Thoracic aorta (tissue), 2 donors: ENCODE measurements at regions not wholly inside any gene's neighbourhood (a gene's known extent, or its start where the extent isn't known, plus 50 kb on each side); places are given as distances from the start of the nearest gene placed in this dataset.

Source experiments
- ATAC-seq: fragments of 150-250 bp; one replicate; pipeline ENCODE4 v1.8.0; 2017; ENCODE audit warnings: low read depth; ENCODE audit not compliant: insufficient number of reproducible peaks, low FRiP score
- DNase-seq: peaks from one replicate; pipeline ENCODE4 v3.0.0-alpha.2; 2020; ENCODE audit warnings: low spot score
- H3K27ac ChIP-seq, 2 donors: fragments of 200-600 bp; sonication (generic); 1 replicate in 1 of 2; 2 replicates in 1 of 2; pipeline ENCODE4 v1.5.1; 2016; ENCODE audit warnings: mild to moderate bottlenecking in 2 of 2, moderate library complexity in 2 of 2
- H3K27me3 ChIP-seq: fragments of 200-600 bp; sonication (generic); replicated peaks from 2 replicates; pipeline ENCODE4 v1.6.0; 2016; ENCODE audit warnings: mild to moderate bottlenecking; ENCODE audit not compliant: insufficient read depth
- H3K36me3 ChIP-seq: fragments of 200-600 bp; sonication (generic); one replicate; pipeline ENCODE4 v1.5.1; 2016
- H3K4me1 ChIP-seq, 2 donors: fragments of 200-600 bp; sonication (generic); 1 replicate in 1 of 2; 2 replicates in 1 of 2; pipeline versions ENCODE4 v1.5.1 to v1.6.0; 2016; ENCODE audit warnings: low read depth in 2 of 2, mild to moderate bottlenecking in 1 of 2; ENCODE audit not compliant: control insufficient read depth in 1 of 2
- H3K4me3 ChIP-seq: fragments of 200-600 bp; sonication (generic); 2 replicates; pipeline ENCODE4 v1.5.1; 2016; ENCODE audit warnings: mild to moderate bottlenecking
- H3K9me3 ChIP-seq: fragments of 200-600 bp; sonication (generic); 2 replicates; pipeline ENCODE4 v1.5.1; 2016
- TF ChIP-seq, protein P1 (sequence below): fragments of 200-600 bp; sonication (generic); IDR thresholded peaks from one replicate; pipeline ENCODE4 v1.5.1; 2019; ENCODE audit warnings: antibody characterized with exemption

GRCh38 chr7:55304018-55304762, 60.9 kb upstream of the LANCL2 start:
- Histone ChIP-seq H3K9me3 (no peaks in the 10 kb centered on the region), H3K4me3 (no peak overlapping the region), H3K27me3 (no peaks in the 10 kb centered on the region), H3K27ac (no peak overlapping the region), H3K36me3 (no peaks in the 10 kb centered on the region), H3K4me1 (peaks cover 0 to 6% of the 10 kb centered on the region in 2 donors)
- DNase-seq: no peak
- ATAC-seq: no peak
- TF ChIP-seq, protein P1, sequence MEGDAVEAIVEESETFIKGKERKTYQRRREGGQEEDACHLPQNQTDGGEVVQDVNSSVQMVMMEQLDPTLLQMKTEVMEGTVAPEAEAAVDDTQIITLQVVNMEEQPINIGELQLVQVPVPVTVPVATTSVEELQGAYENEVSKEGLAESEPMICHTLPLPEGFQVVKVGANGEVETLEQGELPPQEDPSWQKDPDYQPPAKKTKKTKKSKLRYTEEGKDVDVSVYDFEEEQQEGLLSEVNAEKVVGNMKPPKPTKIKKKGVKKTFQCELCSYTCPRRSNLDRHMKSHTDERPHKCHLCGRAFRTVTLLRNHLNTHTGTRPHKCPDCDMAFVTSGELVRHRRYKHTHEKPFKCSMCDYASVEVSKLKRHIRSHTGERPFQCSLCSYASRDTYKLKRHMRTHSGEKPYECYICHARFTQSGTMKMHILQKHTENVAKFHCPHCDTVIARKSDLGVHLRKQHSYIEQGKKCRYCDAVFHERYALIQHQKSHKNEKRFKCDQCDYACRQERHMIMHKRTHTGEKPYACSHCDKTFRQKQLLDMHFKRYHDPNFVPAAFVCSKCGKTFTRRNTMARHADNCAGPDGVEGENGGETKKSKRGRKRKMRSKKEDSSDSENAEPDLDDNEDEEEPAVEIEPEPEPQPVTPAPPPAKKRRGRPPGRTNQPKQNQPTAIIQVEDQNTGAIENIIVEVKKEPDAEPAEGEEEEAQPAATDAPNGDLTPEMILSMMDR: no peak

DNA sequence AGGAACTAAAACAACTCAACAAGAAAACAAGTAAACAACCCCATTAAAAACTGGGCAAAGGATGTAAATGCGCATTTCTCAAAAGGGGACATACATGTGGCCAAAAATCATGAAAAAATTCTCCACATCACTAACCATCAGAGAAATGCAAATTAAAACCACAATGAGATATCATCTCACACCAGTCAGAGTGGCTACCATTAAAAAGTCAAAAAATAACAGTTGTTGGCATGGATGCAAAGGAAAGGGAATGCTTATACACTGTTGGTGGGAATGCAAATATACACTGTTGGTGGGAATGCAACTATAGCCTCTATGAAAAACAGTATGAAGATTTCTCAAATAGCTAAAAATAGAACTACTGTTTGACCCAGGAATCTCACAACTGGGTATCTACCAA, 60.0 kb upstream of the LANCL2 start:
- Histone ChIP-seq H3K36me3 (no peaks in the 10 kb centered on the region), H3K27ac (no peak overlapping the region), H3K27me3 (no peaks in the 10 kb centered on the region), H3K4me3 (no peak overlapping the region), H3K4me1 (peaks cover 0 to 6% of the 10 kb centered on the region in 2 donors), H3K9me3 (no peaks in the 10 kb centered on the region)
- ATAC-seq: no peak
- DNase-seq: no peak
- TF ChIP-seq, protein P1: no peak

DNA sequence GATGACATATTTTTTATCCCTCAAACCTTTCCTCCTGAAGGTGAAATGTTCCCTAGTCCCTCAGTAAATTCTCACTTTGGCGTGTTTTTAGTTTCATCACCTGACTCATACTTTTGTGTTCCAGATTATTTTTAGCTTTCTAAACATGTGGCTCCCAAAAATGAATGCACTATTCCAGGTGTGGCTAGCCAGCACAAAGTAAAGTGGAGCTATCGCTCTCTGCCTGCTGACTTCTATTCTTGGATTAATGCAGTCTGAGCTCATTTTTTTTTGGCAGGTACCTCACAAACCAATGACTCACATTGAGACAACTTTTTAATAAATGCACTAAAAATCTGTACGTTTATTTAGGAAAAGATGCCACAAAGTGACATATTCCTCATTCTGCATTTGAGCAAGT, 58.8 kb upstream of the LANCL2 start:
- no peak overlapping the region for H3K27ac ChIP-seq
- H3K4me3 ChIP-seq: no peak overlapping the region
- ATAC-seq (no peak), DNase-seq (no peak)
- H3K4me1 ChIP-seq: peaks cover 0 to 6% of the 10 kb centered on the region in 2 donors
- H3K27me3 ChIP-seq: no peaks in the 10 kb centered on the region
- TF ChIP-seq, protein P1: no peak
- H3K9me3 ChIP-seq: no peaks in the 10 kb centered on the region
- H3K36me3 ChIP-seq: no peaks in the 10 kb centered on the region

DNA sequence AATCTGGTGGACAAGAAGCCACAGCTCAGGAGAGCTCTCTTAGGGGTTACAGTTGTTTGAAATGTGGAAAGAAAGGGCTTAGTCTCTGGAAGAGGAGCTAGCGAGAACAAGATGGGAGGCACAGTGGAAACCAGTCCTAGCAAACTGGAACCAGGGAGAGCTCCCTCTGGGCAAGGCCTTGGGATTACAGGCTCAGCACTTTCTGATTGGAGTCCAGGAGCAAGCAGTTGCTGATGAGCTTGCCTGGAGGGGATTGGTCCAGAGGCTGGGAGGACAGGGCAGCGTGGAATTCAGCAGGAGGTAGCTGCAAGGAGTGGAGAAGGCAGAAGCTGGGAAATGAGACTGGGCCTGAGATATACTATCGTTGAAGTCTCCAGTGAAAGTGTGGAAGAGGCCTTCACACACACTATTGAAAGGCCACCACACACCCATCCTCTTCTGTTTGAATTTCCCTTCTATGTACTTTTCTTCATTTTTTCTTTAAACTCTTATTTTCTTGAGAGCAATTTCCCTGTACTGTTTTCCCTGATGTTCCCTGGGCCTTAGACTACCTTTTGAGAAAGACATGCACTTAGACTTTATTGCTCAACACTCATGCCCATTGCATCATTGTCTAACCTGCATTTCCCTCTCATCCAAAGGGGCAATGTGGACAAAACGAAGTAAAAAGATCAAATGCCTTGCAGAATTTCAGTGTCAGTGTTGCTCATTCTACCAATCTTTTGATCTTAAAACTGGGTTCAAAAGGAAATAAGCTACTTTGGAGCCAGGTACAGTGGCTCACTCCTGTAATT, 57.8 kb upstream of the LANCL2 start:
- no peaks in the 10 kb centered on the region for H3K36me3 ChIP-seq
- H3K4me3 ChIP-seq: no peak overlapping the region
- H3K27me3 ChIP-seq: no peaks in the 10 kb centered on the region
- no peak overlapping the region for H3K27ac ChIP-seq
- H3K9me3 ChIP-seq: no peaks in the 10 kb centered on the region
- TF ChIP-seq, protein P1: no peak
- DNase-seq (no peak), ATAC-seq (no peak)
- peaks cover 0 to 6% of the 10 kb centered on the region in 2 donors for H3K4me1 ChIP-seq

DNA sequence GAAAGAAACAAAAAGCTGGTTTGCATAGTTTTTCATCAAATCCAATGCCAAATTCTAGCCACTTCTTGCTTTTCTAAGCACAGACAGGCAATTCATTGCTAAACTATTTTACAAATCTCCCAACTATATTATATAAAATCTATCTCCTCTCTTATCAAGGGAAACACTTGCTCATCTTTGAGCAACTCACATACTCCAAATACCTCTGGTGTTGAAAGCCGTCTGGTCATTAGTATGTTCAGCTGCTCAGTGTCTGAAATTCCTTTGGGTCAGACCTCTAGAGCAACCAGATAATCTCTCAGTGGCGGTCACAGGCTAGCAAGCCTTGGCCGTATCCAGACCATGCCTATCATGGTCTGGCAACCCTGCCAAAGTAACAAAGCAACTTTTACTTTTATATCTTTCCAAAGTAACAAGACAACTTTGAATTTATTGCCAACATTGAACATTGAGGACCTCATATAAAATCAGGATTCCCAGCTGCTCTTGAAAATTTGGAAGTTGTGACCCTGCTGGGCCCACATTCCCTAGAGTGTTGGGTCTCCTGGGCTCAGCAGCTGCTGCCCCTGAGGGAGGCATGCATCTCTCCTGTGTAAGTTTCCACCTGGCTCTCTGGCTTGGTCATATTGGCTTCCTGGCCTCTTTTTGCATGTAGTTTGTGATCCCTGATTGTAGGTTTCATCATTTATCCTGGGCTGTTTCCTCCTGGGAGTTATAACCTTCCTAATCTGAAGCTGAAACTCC, 56.8 kb upstream of the LANCL2 start:
- H3K4me3 ChIP-seq: no peak overlapping the region
- TF ChIP-seq, protein P1: no peak
- H3K9me3 ChIP-seq: no peaks in the 10 kb centered on the region
- ATAC-seq: no peak
- no peak overlapping the region for H3K27ac ChIP-seq
- H3K27me3 ChIP-seq: no peaks in the 10 kb centered on the region
- H3K36me3 ChIP-seq: no peaks in the 10 kb centered on the region
- H3K4me1 ChIP-seq: peaks cover 0 to 6% of the 10 kb centered on the region in 2 donors
- no peak for DNase-seq
